ENCODE measurements at regions not wholly inside any gene's neighbourhood (a gene's known extent, or its start where the extent isn't known, plus 50 kb on each side); places are given as distances from the start of the nearest gene placed in this dataset.

DNA sequence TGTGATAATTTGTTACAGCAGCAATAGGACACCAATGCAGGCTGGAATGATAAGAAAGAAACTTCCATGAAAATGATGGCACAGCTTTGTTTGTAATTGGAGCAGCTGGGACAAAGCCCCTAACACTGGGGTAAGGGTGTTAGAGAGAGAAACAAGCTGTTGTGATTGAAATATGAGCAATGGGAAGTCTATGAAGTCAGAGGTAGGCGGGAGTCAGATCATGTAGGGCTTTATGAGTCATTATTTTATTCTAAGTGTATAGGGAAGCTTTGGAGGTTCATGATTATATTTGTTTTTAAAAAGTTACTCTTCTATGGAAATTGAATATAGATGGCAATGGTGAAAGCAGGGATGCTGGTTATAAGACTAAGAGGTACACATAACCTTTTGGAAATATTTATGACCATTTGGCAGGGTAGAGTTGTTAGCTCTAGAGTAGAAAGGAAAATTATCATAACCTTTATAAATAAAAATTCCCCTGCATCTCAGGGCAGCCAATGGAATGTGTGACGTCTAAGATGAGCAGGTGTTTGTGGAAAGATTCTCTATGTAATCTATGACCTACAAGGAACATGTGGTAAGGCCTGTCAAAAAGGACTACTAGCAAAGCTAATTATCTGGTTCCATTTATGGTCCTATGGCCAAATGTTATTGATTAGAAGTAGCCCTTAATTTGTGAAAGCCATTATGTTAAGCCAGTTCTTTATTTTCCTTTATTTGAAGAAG, 85.6 kb downstream of the KCNJ2 start:
- TF ChIP-seq EZH2 (IDR thresholded peaks at IDR 0.05): no peak
- TF ChIP-seq POLR2AphosphoS5 (IDR thresholded peaks at IDR 0.05; ENCODE audit: borderline replicate concordance, low read depth, low read length): no peak
- no peak for TF ChIP-seq FOXP2 (optimal IDR thresholded peaks at IDR 0.05; ENCODE audit: control extremely low read depth, extremely low read length, insufficient read depth)
